WTC11 (cell line): ENCODE measurements at regions not wholly inside any gene's neighbourhood (a gene's known extent, or its start where the extent isn't known, plus 50 kb on each side); places are given as distances from the start of the nearest gene placed in this dataset.

Experiments
- ATAC-seq: fragments of 200-7000 bp; cut with Tn5 transposase; 2 replicates; pipeline ENCODE4 v1.10.0; 2021; ENCODE audit warnings: mild to moderate bottlenecking, moderate library complexity
- CTCF ChIA-PET: fragments of 300-600 bp; sonication (Branson Sonifier 250); formaldehyde crosslinking; loops from one replicate; lab custom pipeline; 2021; ENCODE audit warnings: antibody characterized with exemption; lab: Charles Lee
- POLR2A ChIA-PET: fragments of 350-600 bp; sonication (Branson Sonifier 250); formaldehyde crosslinking; loops from one replicate; lab custom pipeline; 2021; ENCODE audit warnings: antibody characterized with exemption; lab: Charles Lee
- DNase-seq: peaks from one replicate; pipeline ENCODE4 v3.0.0; 2021; ENCODE audit warnings: low spot score
- H3K27ac Mint-ChIP-seq: 2 replicates; pipeline ENCODE4 v1.8.0; 2021; ENCODE audit warnings: mixed read lengths
- H3K27me3 Mint-ChIP-seq: 2 replicates; pipeline ENCODE4 v1.8.0; 2021; ENCODE audit warnings: low read depth, mild to moderate bottlenecking, moderate library complexity, mixed read lengths
- H3K36me3 Mint-ChIP-seq: 2 replicates; pipeline ENCODE4 v1.8.0; 2021; ENCODE audit warnings: mixed read lengths
- H3K4me1 Mint-ChIP-seq: 2 replicates; pipeline ENCODE4 v1.8.0; 2022; ENCODE audit warnings: mixed read lengths
- H3K4me3 Mint-ChIP-seq: 2 replicates; pipeline ENCODE4 v1.8.0; 2021; ENCODE audit warnings: mild to moderate bottlenecking, moderate library complexity, mixed read lengths
- H3K9me3 Mint-ChIP-seq: 2 replicates; pipeline ENCODE4 v1.8.0; 2021; ENCODE audit warnings: mixed read lengths
- AR ChIP-seq: fragments of 250-450 bp; sonication (Bioruptor Pico); IDR thresholded peaks from 2 replicates; pipeline ENCODE4 v1.9.0; 2021; ENCODE audit warnings: mild to moderate bottlenecking
- ATF1 ChIP-seq: sonication (generic); formaldehyde crosslinking; IDR thresholded peaks from 2 replicates; pipeline ENCODE4 v1.8.1; 2023; ENCODE audit warnings: mild to moderate bottlenecking, moderate library complexity, missing genetic modification reagents
- ATF3 ChIP-seq: sonication (generic); formaldehyde crosslinking; conservative IDR thresholded peaks from 2 replicates; pipeline ENCODE4 v1.8.1; 2022; ENCODE audit warnings: mild to moderate bottlenecking, missing genetic modification reagents
- CTCF ChIP-seq: fragments of 200-600 bp; IDR thresholded peaks from 2 replicates; pipeline ENCODE4 v1.8.0; 2022; ENCODE audit warnings: antibody characterized with exemption
- ELF4 ChIP-seq: sonication (generic); formaldehyde crosslinking; IDR thresholded peaks from 2 replicates; pipeline ENCODE4 v1.8.1; 2022; ENCODE audit warnings: low read depth, mild to moderate bottlenecking, moderate library complexity, missing genetic modification reagents
- EMX1 ChIP-seq: fragments of 250-450 bp; sonication (Bioruptor Pico); IDR thresholded peaks from 2 replicates; pipeline ENCODE4 v1.8.0; 2021; ENCODE audit warnings: mild to moderate bottlenecking
- GTF2I ChIP-seq: fragments of 250-450 bp; sonication (Bioruptor Pico); conservative IDR thresholded peaks from 2 replicates; pipeline ENCODE4 v1.4.0; 2021; ENCODE audit warnings: mild to moderate bottlenecking
- IRF2 ChIP-seq: sonication (generic); formaldehyde crosslinking; IDR thresholded peaks from 2 replicates; pipeline ENCODE4 v1.8.0; 2022; ENCODE audit warnings: low read depth, missing genetic modification reagents, borderline replicate concordance
- JAZF1 ChIP-seq: fragments of 250-450 bp; sonication (Bioruptor Pico); IDR thresholded peaks from 2 replicates; pipeline ENCODE4 v1.9.0; 2021; ENCODE audit warnings: moderate library complexity, mild to moderate bottlenecking, inconsistent platforms
- JUN ChIP-seq: sonication (generic); formaldehyde crosslinking; IDR thresholded peaks from 2 replicates; pipeline ENCODE4 v1.8.0; 2023; ENCODE audit warnings: mild to moderate bottlenecking, missing genetic modification reagents
- MAX ChIP-seq: sonication (generic); formaldehyde crosslinking; IDR thresholded peaks from 2 replicates; pipeline ENCODE4 v1.8.0; 2022; ENCODE audit warnings: mild to moderate bottlenecking, missing genetic modification reagents
- MYBL2 ChIP-seq: sonication (generic); formaldehyde crosslinking; IDR thresholded peaks from 2 replicates; pipeline ENCODE4 v1.8.1; 2023; ENCODE audit warnings: mild to moderate bottlenecking, moderate library complexity, missing genetic modification reagents
- RELA ChIP-seq: sonication (generic); formaldehyde crosslinking; IDR thresholded peaks from 2 replicates; pipeline ENCODE4 v1.8.1; 2022; ENCODE audit warnings: missing genetic modification reagents, mild to moderate bottlenecking, borderline replicate concordance
- RORB ChIP-seq: fragments of 250-450 bp; sonication (Bioruptor Pico); IDR thresholded peaks from 2 replicates; pipeline ENCODE4 v1.9.0; 2021; ENCODE audit warnings: mild to moderate bottlenecking
- SMAD4 ChIP-seq: sonication (generic); formaldehyde crosslinking; IDR thresholded peaks from 2 replicates; pipeline ENCODE4 v1.8.0; 2022; ENCODE audit warnings: mild to moderate bottlenecking, missing genetic modification reagents
- SP1 ChIP-seq: sonication (generic); formaldehyde crosslinking; conservative IDR thresholded peaks from 2 replicates; pipeline ENCODE4 v1.8.1; 2022; ENCODE audit warnings: missing genetic modification reagents
- TEAD4 ChIP-seq: sonication (generic); formaldehyde crosslinking; IDR thresholded peaks from 2 replicates; pipeline ENCODE4 v1.8.0; 2022; ENCODE audit warnings: mild to moderate bottlenecking, missing genetic modification reagents
- USF2 ChIP-seq: sonication (generic); formaldehyde crosslinking; IDR thresholded peaks from 2 replicates; pipeline ENCODE4 v1.8.1; 2023; ENCODE audit warnings: mild to moderate bottlenecking, missing genetic modification reagents, moderate library complexity
- ZNF219 ChIP-seq: sonication (generic); formaldehyde crosslinking; IDR thresholded peaks from 2 replicates; pipeline ENCODE4 v1.8.0; 2023; ENCODE audit warnings: missing genetic modification reagents, mild to moderate bottlenecking, borderline replicate concordance
- ZNF423 ChIP-seq: fragments of 250-450 bp; sonication (Bioruptor Pico); IDR thresholded peaks from 2 replicates; pipeline ENCODE4 v2.1.2; 2022; ENCODE audit warnings: mild to moderate bottlenecking, moderate library complexity
- ZNF425 ChIP-seq: fragments of 250-450 bp; sonication (Bioruptor Pico); conservative IDR thresholded peaks from 2 replicates; pipeline ENCODE4 v1.9.0; 2021; ENCODE audit warnings: mild to moderate bottlenecking
- ZNF532 ChIP-seq: fragments of 250-450 bp; sonication (Bioruptor Pico); IDR thresholded peaks from 2 replicates; pipeline ENCODE4 v1.9.0; 2021; ENCODE audit warnings: mild to moderate bottlenecking, borderline replicate concordance
- ZNF671 ChIP-seq: fragments of 250-450 bp; sonication (Bioruptor Pico); IDR thresholded peaks from 2 replicates; pipeline ENCODE4 v1.8.0; 2021; ENCODE audit warnings: mild to moderate bottlenecking

- Mint-ChIP-seq H3K9me3 (no peaks in the 10 kb centered on the region), H3K4me1 (peaks cover 8% of the 10 kb centered on the region), H3K27me3 (no peaks in the 10 kb centered on the region), H3K36me3 (no peaks in the 10 kb centered on the region), H3K4me3 (no peak overlapping the region), H3K27ac (no peak overlapping the region)
- DNase-seq (no peak), ATAC-seq (no peak)
- ChIA-PET CTCF (no interaction called here), POLR2A (no interaction called here)
- no peak for TF ChIP-seq RELA
- no peak for TF ChIP-seq CTCF
- no peak for TF ChIP-seq ATF1 (CRISPR knock-in tag)
- TF ChIP-seq TEAD4: no peak
- no peak for TF ChIP-seq SP1
- no peak for TF ChIP-seq USF2
- no peak for TF ChIP-seq ELF4
- no peak for TF ChIP-seq JAZF1
- no peak for TF ChIP-seq ZNF423
- no peak for TF ChIP-seq RORB (CRISPR knock-in tag)
- no peak for TF ChIP-seq ZNF671 (CRISPR knock-in tag)
Observed at GRCh38 chr4:111596491-111596890, 548.8 kb upstream of the FAM241A start.

- no peak for ATAC-seq
- ChIA-PET POLR2A (no interaction called here), CTCF (no interaction called here)
- Mint-ChIP-seq H3K4me1 (no peaks in the 10 kb centered on the region), H3K4me3 (no peak overlapping the region), H3K27ac (no peak overlapping the region), H3K9me3 (no peaks in the 10 kb centered on the region), H3K36me3 (no peaks in the 10 kb centered on the region), H3K27me3 (no peaks in the 10 kb centered on the region)
- no peak for DNase-seq
- no peak for TF ChIP-seq ZNF532
- TF ChIP-seq IRF2 (CRISPR knock-in tag): no peak
- TF ChIP-seq JUN: no peak
- TF ChIP-seq GTF2I (CRISPR knock-in tag): no peak
- no peak for TF ChIP-seq ZNF219
- no peak for TF ChIP-seq USF2
- no peak for TF ChIP-seq ATF3 (CRISPR knock-in tag)
- no peak for TF ChIP-seq AR (CRISPR knock-in tag)
- no peak for TF ChIP-seq EMX1
- no peak for TF ChIP-seq ZNF425 (CRISPR knock-in tag)
- TF ChIP-seq ATF1 (CRISPR knock-in tag): no peak
- no peak for TF ChIP-seq MYBL2
- no peak for TF ChIP-seq MAX (CRISPR knock-in tag)
- no peak for TF ChIP-seq SMAD4 (CRISPR knock-in tag)
Observed at GRCh38 chr4:111601671-111602070, 543.6 kb upstream of the FAM241A start.
